Parathyroid adenoma (tissue), 2 donors: ENCODE measurements at regions not wholly inside any gene's neighbourhood (a gene's known extent, or its start where the extent isn't known, plus 50 kb on each side); places are given as distances from the start of the nearest gene placed in this dataset.

Experiments
- H2AFZ ChIP-seq: fragments of 300-600 bp; sonication (generic); one replicate; pipeline ENCODE4 v1.7.0; 2017; ENCODE audit warnings: antibody characterized with exemption, mild to moderate bottlenecking
- H3K27ac ChIP-seq: fragments of 300-600 bp; sonication (generic); one replicate; pipeline ENCODE4 v1.7.0; 2017
- H3K27me3 ChIP-seq: fragments of 300-600 bp; sonication (generic); one replicate; pipeline ENCODE4 v1.7.0; 2017; ENCODE audit warnings: low read length; ENCODE audit not compliant: control insufficient read depth, insufficient read depth
- H3K36me3 ChIP-seq: fragments of 300-600 bp; sonication (generic); one replicate; pipeline ENCODE4 v1.7.0; 2017; ENCODE audit warnings: low read length; ENCODE audit not compliant: control insufficient read depth, insufficient read depth
- H3K4me1 ChIP-seq: fragments of 300-600 bp; sonication (generic); one replicate; pipeline ENCODE4 v1.7.0; 2017; ENCODE audit warnings: control low read depth
- H3K4me2 ChIP-seq: fragments of 300-600 bp; sonication (generic); one replicate; pipeline ENCODE4 v1.7.0; 2017; ENCODE audit warnings: low read length
- H3K4me3 ChIP-seq: fragments of 300-600 bp; sonication (generic); one replicate; pipeline ENCODE4 v1.7.0; 2017; ENCODE audit warnings: low read depth, low read length
- H3K79me2 ChIP-seq: fragments of 300-600 bp; sonication (generic); one replicate; pipeline ENCODE4 v1.7.0; 2017; ENCODE audit warnings: control low read depth
- H3K9ac ChIP-seq: fragments of 300-600 bp; sonication (generic); one replicate; pipeline ENCODE4 v1.7.0; 2017; ENCODE audit warnings: mild to moderate bottlenecking
- H3K9me3 ChIP-seq: fragments of 300-600 bp; sonication (generic); one replicate; pipeline ENCODE4 v1.7.0; 2017; ENCODE audit warnings: low read length; ENCODE audit not compliant: control insufficient read depth
- CTCF ChIP-seq: fragments of 300-600 bp; sonication (generic); IDR thresholded peaks from one replicate; pipeline ENCODE4 v1.7.0; 2017; ENCODE audit warnings: antibody characterized with exemption, mild to moderate bottlenecking
- donor health status: primary hyperparathyroidism.

- no peak overlapping the region for H2AFZ ChIP-seq
- H3K9ac ChIP-seq: no peak overlapping the region
- H3K4me1 ChIP-seq: peaks cover 6% of the 10 kb centered on the region
- H3K4me3 ChIP-seq: no peak overlapping the region
- no peaks in the 10 kb centered on the region for H3K36me3 ChIP-seq
- no peaks in the 10 kb centered on the region for H3K27me3 ChIP-seq
- no peak overlapping the region for H3K4me2 ChIP-seq
- no peaks in the 10 kb centered on the region for H3K9me3 ChIP-seq
- no peak overlapping the region for H3K27ac ChIP-seq
- H3K79me2 ChIP-seq: no peaks in the 10 kb centered on the region
- no peak for TF ChIP-seq CTCF
Measured at GRCh38 chr1:234902774-234903547, 225.7 kb downstream of the TOMM20 start.

GRCh38 chr1:234901491-234902049, 227.1 kb downstream of the TOMM20 start:
- Histone ChIP-seq H2AFZ (no peak overlapping the region), H3K9ac (no peak overlapping the region), H3K9me3 (no peaks in the 10 kb centered on the region), H3K36me3 (no peaks in the 10 kb centered on the region), H3K27ac (no peak overlapping the region), H3K4me1 (peaks cover 6% of the 10 kb centered on the region), H3K27me3 (no peaks in the 10 kb centered on the region), H3K79me2 (no peaks in the 10 kb centered on the region), H3K4me2 (no peak overlapping the region), H3K4me3 (no peak overlapping the region)
- no peak for TF ChIP-seq CTCF

- Histone ChIP-seq H3K79me2 (no peaks in the 10 kb centered on the region), H3K27me3 (no peaks in the 10 kb centered on the region), H2AFZ (no peak overlapping the region), H3K9me3 (no peaks in the 10 kb centered on the region), H3K36me3 (no peaks in the 10 kb centered on the region), H3K9ac (no peak overlapping the region), H3K27ac (no peak overlapping the region), H3K4me3 (no peak overlapping the region), H3K4me1 (peaks cover 6% of the 10 kb centered on the region), H3K4me2 (no peak overlapping the region)
- no peak for TF ChIP-seq CTCF
Measured at GRCh38 chr1:234900595-234900994, 228.0 kb downstream of the TOMM20 start.

GRCh38 chr1:234899730-234900072, 228.9 kb downstream of the TOMM20 start:
- no peak for TF ChIP-seq CTCF

More at GRCh38 chr1:234899730-234900072, 228.9 kb downstream of the TOMM20 start:
- Histone ChIP-seq H3K27me3 (no peaks in the 10 kb centered on the region), H3K9ac (no peak overlapping the region), H3K4me3 (no peak overlapping the region), H3K9me3 (no peaks in the 10 kb centered on the region), H3K4me2 (no peak overlapping the region), H3K79me2 (no peaks in the 10 kb centered on the region), H3K27ac (no peak overlapping the region), H3K4me1 (peaks cover 6% of the 10 kb centered on the region), H3K36me3 (no peaks in the 10 kb centered on the region), H2AFZ (no peak overlapping the region)
